KOPT-K1 (cell line): ENCODE measurements at regions not wholly inside any gene's neighbourhood (a gene's known extent, or its start where the extent isn't known, plus 50 kb on each side); places are given as distances from the start of the nearest gene placed in this dataset.

ENCODE experiments used
- H3K27ac ChIP-seq: fragments of 200-600 bp; sonication (generic); 2 replicates; pipeline ENCODE4 v1.5.1; 2016; ENCODE audit warnings: antibody characterized with exemption, mild to moderate bottlenecking, low read depth, low read length; ENCODE audit not compliant: poor library complexity, severe bottlenecking
- H3K36me3 ChIP-seq: fragments of 200-600 bp; sonication (generic); 2 replicates; pipeline ENCODE4 v1.5.1; 2017; ENCODE audit warnings: antibody characterized with exemption, mild to moderate bottlenecking, low read length, moderate library complexity; ENCODE audit not compliant: insufficient read depth
- H3K9me3 ChIP-seq: fragments of 200-600 bp; sonication (generic); 2 replicates; pipeline ENCODE4 v1.5.1; 2017; ENCODE audit warnings: antibody characterized with exemption, low read length, mild to moderate bottlenecking; ENCODE audit not compliant: insufficient read depth, poor library complexity, severe bottlenecking

- no peak overlapping the region for H3K27ac ChIP-seq
- H3K9me3 ChIP-seq, result no peaks in the 10 kb centered on the region
- H3K36me3 ChIP-seq, result no peaks in the 10 kb centered on the region
Measured at GRCh38 chr11:134539285-134539684, 127.2 kb upstream of the B3GAT1 start.

DNA sequence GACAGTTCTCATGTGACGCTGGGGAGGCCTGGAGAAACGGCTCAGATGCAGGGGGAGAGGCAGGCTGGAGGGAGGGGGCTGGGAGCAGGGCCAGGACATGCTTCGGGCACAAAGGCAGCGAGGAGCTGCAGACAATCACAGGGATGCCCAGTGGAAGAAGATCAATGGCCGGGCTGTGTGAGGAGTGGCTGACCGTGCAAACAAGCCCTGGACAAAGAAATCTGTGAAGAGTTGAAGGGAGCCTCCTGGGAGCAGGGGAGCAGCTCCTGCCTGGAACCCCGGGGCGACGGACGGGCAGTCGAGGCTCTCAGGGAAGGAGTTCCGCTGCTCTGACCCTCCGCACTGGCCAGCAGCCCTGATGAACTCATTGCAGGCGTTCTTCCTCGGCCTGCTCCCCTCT lies 126.7 kb upstream of the B3GAT1 start:
- H3K27ac ChIP-seq, result no peak overlapping the region
- H3K36me3 ChIP-seq, result no peaks in the 10 kb centered on the region
- no peaks in the 10 kb centered on the region for H3K9me3 ChIP-seq

GRCh38 chr11:134537941-134538340 lies 125.9 kb upstream of the B3GAT1 start:
- no peaks in the 10 kb centered on the region for H3K9me3 ChIP-seq
- H3K27ac ChIP-seq, result no peak overlapping the region
- no peaks in the 10 kb centered on the region for H3K36me3 ChIP-seq

DNA sequence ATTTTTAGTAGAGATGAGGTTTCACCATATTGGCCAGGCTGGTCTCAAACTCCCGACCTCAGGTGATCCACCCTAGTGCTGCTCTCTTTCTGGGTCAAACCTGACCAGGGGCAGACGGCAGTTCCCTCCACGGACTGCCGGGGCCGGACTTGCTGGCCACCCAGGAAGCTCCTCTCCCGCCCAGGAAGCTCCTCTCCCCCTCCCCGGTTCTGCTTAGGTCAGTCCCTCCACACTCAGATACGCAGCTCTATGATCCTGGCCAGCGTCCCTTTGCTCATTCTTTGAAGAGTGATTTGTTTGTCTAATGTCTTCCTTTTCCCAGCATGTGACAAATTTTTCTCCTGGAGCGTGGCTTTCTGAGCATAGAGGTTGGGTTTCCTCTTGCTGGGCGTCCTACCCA lies 125.3 kb upstream of the B3GAT1 start:
- no peaks in the 10 kb centered on the region for H3K36me3 ChIP-seq

DNA sequence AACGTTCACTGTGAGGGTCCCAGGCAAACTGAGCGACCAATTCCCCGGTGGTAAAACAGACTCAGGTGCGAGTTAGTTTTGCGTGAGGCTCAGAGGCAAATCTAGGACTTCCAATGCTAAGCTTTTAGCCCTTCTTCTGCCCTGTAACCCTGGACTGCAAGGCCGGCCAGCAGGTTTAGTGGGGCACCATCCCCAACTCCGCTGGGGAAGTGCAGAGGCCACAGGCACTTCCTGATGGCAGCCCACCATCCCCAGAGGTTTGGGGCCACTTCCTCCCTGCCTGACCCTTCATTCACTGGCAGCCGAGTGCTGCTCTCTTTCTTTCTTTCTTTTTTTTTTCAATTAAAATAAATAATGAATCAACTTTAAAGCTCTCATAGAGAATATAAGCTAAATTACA lies 124.6 kb upstream of the B3GAT1 start:
- H3K9me3 ChIP-seq, result no peaks in the 10 kb centered on the region
- no peaks in the 10 kb centered on the region for H3K36me3 ChIP-seq
- H3K27ac ChIP-seq, result no peak overlapping the region

More for the DNA sequence above, 125.3 kb upstream of the B3GAT1 start:
- Histone ChIP-seq H3K27ac (no peak overlapping the region), H3K9me3 (no peaks in the 10 kb centered on the region)

DNA sequence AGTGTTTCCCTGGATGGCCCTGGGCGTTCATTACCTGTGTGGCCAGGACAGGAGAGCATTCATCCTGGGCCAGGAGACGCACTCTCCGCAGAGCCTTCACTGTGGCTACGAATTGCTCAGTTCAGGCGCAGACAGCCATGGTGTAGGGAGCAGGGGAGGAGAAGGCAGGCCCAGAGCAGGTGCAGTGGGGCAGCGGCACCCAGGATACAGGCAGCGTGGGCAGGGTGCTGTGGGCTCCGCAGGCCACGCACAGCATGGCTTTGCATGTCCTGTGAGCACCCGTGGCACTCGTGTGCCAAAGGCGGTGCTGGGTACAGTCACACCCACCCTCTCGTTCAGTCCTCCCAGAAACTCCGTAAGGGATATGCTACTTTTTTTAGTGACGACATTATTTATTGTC lies 124.2 kb upstream of the B3GAT1 start:
- Histone ChIP-seq H3K27ac (no peak overlapping the region), H3K9me3 (no peaks in the 10 kb centered on the region), H3K36me3 (no peaks in the 10 kb centered on the region)

- no peaks in the 10 kb centered on the region for H3K36me3 ChIP-seq
- H3K27ac ChIP-seq, result no peak overlapping the region
- no peaks in the 10 kb centered on the region for H3K9me3 ChIP-seq
Measured at GRCh38 chr11:134535029-134536025, 123.3 kb upstream of the B3GAT1 start.

DNA sequence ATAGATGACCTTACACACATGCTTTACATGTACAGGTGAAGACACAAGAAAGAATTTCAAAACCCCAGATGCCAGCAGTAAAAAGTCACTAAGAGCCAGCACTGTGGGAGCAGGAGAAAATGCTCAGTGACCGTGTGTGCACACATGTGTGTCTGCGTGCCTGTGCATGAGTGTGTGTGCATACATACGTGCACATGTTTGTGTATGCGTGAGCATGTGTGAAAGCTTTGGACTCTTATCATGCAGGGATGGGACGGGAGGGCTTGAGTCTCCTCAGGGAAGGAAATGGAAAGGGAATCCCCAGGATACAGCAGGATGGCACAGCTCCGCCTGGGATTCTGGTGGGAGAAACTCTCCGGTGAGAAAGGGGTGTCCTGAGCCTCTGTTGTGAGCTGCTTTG lies 121.5 kb upstream of the B3GAT1 start:
- Histone ChIP-seq H3K36me3 (no peaks in the 10 kb centered on the region), H3K27ac (no peak overlapping the region), H3K9me3 (no peaks in the 10 kb centered on the region)

GRCh38 chr11:134532921-134533421 lies 120.9 kb upstream of the B3GAT1 start:
- no peaks in the 10 kb centered on the region for H3K9me3 ChIP-seq
- no peaks in the 10 kb centered on the region for H3K36me3 ChIP-seq
- no peak overlapping the region for H3K27ac ChIP-seq

DNA sequence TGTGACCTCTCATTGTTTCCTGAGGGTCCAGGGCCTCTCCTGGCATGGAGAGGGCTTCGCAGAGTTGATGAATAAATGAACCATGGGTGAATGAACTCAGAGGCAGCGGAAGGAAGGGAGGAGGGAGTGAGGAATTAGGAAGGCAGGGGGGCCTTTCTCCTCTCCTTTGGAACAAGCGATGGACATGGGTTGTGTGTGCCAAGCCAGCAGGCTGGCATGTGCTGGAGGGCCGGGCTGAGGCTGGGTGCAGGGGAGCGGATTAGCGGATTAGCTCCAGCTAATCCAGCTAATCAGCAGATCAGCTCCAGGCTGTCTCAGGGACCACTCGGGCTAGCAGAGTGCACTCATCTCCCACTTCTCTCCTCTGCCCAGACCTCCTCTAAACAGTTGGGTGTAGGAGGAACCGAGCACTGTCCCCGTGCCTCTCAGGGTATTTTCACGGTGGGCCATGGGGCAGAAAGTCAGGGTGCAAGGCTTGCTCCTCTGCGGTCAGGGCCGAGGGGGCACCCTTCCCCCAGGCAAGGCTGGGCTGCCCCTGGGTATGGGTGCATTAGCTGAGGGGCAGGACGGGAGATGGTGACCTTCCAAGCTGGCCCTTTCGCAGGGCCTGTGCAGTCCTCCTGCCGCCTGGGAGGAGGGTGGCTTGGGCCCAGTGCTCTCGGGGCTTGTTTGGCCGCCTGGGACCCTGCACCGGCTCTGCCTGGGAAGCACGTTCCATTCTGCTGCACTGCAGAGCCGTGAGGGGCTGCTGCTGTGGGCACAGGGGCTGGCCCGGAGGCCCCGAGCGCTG lies 120.3 kb upstream of the B3GAT1 start:
- Histone ChIP-seq H3K9me3 (no peaks in the 10 kb centered on the region), H3K27ac (no peak overlapping the region), H3K36me3 (no peaks in the 10 kb centered on the region)

- no peaks in the 10 kb centered on the region for H3K9me3 ChIP-seq
- H3K27ac ChIP-seq, result no peak overlapping the region
- no peaks in the 10 kb centered on the region for H3K36me3 ChIP-seq
Measured at GRCh38 chr11:134531327-134532130, 119.5 kb upstream of the B3GAT1 start.

DNA sequence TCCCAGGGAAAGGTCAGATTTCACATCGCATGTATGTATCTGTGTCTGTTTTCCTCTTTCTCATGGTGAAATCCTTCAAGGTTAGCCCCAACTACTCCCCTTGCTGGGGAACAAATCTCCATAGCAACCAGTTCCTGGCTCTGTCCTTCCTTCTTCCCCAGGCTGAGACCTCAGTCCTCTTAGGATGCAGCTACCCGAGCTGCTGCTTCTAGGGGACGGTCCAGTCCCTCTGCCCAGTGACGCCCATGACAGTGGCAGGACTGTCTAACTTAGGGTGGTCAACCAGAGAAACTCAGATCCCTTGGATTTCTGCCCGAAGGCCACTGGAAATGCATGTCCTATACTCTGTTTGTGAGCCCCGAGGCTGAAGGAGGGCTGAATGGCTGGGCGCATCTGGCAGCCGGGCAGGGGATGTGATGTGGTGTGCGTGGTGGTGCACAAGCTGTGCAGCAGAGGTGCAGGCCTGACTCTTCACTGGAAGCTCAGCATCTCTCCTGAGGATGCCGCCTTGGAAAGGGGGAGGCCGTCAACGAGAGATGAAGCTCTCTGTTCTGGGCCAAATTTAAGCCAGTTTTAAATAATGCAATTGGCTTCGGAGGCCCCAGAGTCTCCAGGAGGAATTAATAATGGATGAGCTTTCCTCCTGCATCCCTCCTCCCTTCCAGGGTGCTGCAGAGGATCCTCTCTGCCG lies 118.7 kb upstream of the B3GAT1 start:
- no peak overlapping the region for H3K27ac ChIP-seq
- H3K9me3 ChIP-seq, result no peaks in the 10 kb centered on the region
- no peaks in the 10 kb centered on the region for H3K36me3 ChIP-seq

- Histone ChIP-seq H3K36me3 (no peaks in the 10 kb centered on the region), H3K27ac (no peak overlapping the region), H3K9me3 (no peaks in the 10 kb centered on the region)
Measured at GRCh38 chr11:134529212-134530096, 117.4 kb upstream of the B3GAT1 start.
